Fibroblast of lung (primary cell): ENCODE measurements at regions not wholly inside any gene's neighbourhood (a gene's known extent, or its start where the extent isn't known, plus 50 kb on each side); places are given as distances from the start of the nearest gene placed in this dataset.

ENCODE experiments used
- DNase-seq, 2 donors: peaks; one replicate each; pipeline versions ENCODE4 v3.0.0 to v3.0.0-alpha.2; 2010; ENCODE audit warnings: low read depth in 2 of 2
- H2AFZ ChIP-seq: 2 replicates; pipeline ENCODE4 v1.5.1; 2012; ENCODE audit warnings: low read length, control low read depth, inconsistent platforms
- H3K27ac ChIP-seq: 2 replicates; pipeline ENCODE4 v1.5.1; 2011; ENCODE audit warnings: low read length, control low read depth; ENCODE audit not compliant: insufficient read depth
- H3K27me3 ChIP-seq: 2 replicates; pipeline ENCODE4 v1.5.1; 2011; ENCODE audit warnings: mild to moderate bottlenecking, low read length; ENCODE audit not compliant: control insufficient read depth, insufficient read depth
- H3K36me3 ChIP-seq: 2 replicates; pipeline ENCODE4 v1.5.1; 2011; ENCODE audit warnings: low read length; ENCODE audit not compliant: control insufficient read depth, insufficient read depth
- H3K4me1 ChIP-seq: 2 replicates; pipeline ENCODE4 v1.5.1; 2011; ENCODE audit warnings: low read length; ENCODE audit not compliant: control insufficient read depth, insufficient read depth; ENCODE audit errors: extremely low read depth
- H3K4me2 ChIP-seq: 2 replicates; pipeline ENCODE4 v1.5.1; 2011; ENCODE audit warnings: low read length, control low read depth; ENCODE audit not compliant: insufficient read depth; ENCODE audit errors: extremely low read depth
- H3K4me3 ChIP-seq, 4 experiments: fragments of 200-600 bp in 1 of 4; sonication (generic) in 1 of 4; replicated peaks in 1 of 4; 2 replicates each; pipeline ENCODE4 v1.5.1; 2011 to 2016; ENCODE audit warnings: low read length in 4 of 4, low read depth in 3 of 4, mild to moderate bottlenecking in 3 of 4, control low read depth in 2 of 4, inconsistent platforms in 1 of 4, mixed read lengths in 1 of 4; ENCODE audit not compliant: insufficient read depth in 1 of 4; ENCODE audit errors: control extremely low read depth in 1 of 4
- H3K79me2 ChIP-seq: 2 replicates; pipeline ENCODE4 v1.5.1; 2012; ENCODE audit warnings: mild to moderate bottlenecking, low read length, inconsistent platforms; ENCODE audit not compliant: control insufficient read depth, insufficient read depth
- H3K9ac ChIP-seq: 2 replicates; pipeline ENCODE4 v1.5.1; 2011; ENCODE audit warnings: mild to moderate bottlenecking, low read length, control low read depth; ENCODE audit not compliant: insufficient read depth
- H3K9me3 ChIP-seq: 2 replicates; pipeline ENCODE4 v1.5.1; 2012; ENCODE audit warnings: low read depth, low read length; ENCODE audit not compliant: control insufficient read depth, insufficient read depth
- H4K20me1 ChIP-seq: 2 replicates; pipeline ENCODE4 v1.5.1; 2011; ENCODE audit warnings: low read length; ENCODE audit not compliant: control insufficient read depth, insufficient read depth; ENCODE audit errors: extremely low read depth
- CTCF ChIP-seq, 2 donors: IDR thresholded peaks in 1 of 2; conservative IDR thresholded peaks in 1 of 2; 1 replicate in 1 of 2; 2 replicates in 1 of 2; pipeline ENCODE4 v1.5.1; 2011 to 2012; ENCODE audit warnings: low read length in 2 of 2, control low read depth in 1 of 2, inconsistent platforms in 1 of 2, low read depth in 1 of 2, mild to moderate bottlenecking in 1 of 2
- EZH2 ChIP-seq: IDR thresholded peaks from 2 replicates; pipeline ENCODE4 v1.5.1; 2012; ENCODE audit warnings: low read length, control low read depth, mild to moderate bottlenecking; ENCODE audit errors: missing control alignments

- Histone ChIP-seq H2AFZ (no peak overlapping the region), H3K9ac (no peak overlapping the region), H3K4me3 (no peak overlapping the region), H3K4me1 (no peaks in the 10 kb centered on the region), H3K36me3 (no peaks in the 10 kb centered on the region), H3K27ac (no peak overlapping the region), H4K20me1 (no peaks in the 10 kb centered on the region), H3K4me2 (no peak overlapping the region), H3K79me2 (no peaks in the 10 kb centered on the region), H3K27me3 (no peaks in the 10 kb centered on the region), H3K9me3 (no peaks in the 10 kb centered on the region)
- TF ChIP-seq EZH2: no peak
- TF ChIP-seq CTCF (conservative IDR thresholded peaks at IDR 0.05 in 1 of 2, IDR thresholded peaks at IDR 0.05 in 1 of 2; ENCODE audit: low read depth in 1 of 2, low read length in 2 of 2): no peak
- no peak for DNase-seq
Observed at GRCh38 chr3:110968076-110968475, 103.5 kb upstream of the NECTIN3 start.

GRCh38 chr3:110969229-110970211 lies 102.1 kb upstream of the NECTIN3 start:
- H3K27me3 ChIP-seq: no peaks in the 10 kb centered on the region
- H3K27ac ChIP-seq: no peak overlapping the region
- H3K4me2 ChIP-seq: no peak overlapping the region
- no peak overlapping the region for H3K4me3 ChIP-seq
- no peak overlapping the region for H3K9ac ChIP-seq
- no peaks in the 10 kb centered on the region for H3K9me3 ChIP-seq
- no peaks in the 10 kb centered on the region for H3K79me2 ChIP-seq
- no peaks in the 10 kb centered on the region for H4K20me1 ChIP-seq
- no peaks in the 10 kb centered on the region for H3K36me3 ChIP-seq
- TF ChIP-seq EZH2 (no peak), CTCF (conservative IDR thresholded peaks at IDR 0.05 in 1 of 2, IDR thresholded peaks at IDR 0.05 in 1 of 2; ENCODE audit: low read depth in 1 of 2, low read length in 2 of 2) (no peak)
- no peaks in the 10 kb centered on the region for H3K4me1 ChIP-seq
- DNase-seq: peak in 1 of 2 donors; percentile 3
- H2AFZ ChIP-seq: no peak overlapping the region

GRCh38 chr3:110971010-110971601 lies 100.5 kb upstream of the NECTIN3 start:
- TF ChIP-seq CTCF (conservative IDR thresholded peaks at IDR 0.05 in 1 of 2, IDR thresholded peaks at IDR 0.05 in 1 of 2; ENCODE audit: low read depth in 1 of 2, low read length in 2 of 2): no peak
- TF ChIP-seq EZH2: no peak
- no peak overlapping the region for H2AFZ ChIP-seq
- H3K79me2 ChIP-seq: no peaks in the 10 kb centered on the region
- no peak overlapping the region for H3K4me3 ChIP-seq
- no peak overlapping the region for H3K4me2 ChIP-seq
- H3K9me3 ChIP-seq: no peaks in the 10 kb centered on the region
- no peaks in the 10 kb centered on the region for H3K27me3 ChIP-seq
- no peak overlapping the region for H3K9ac ChIP-seq
- H4K20me1 ChIP-seq: no peaks in the 10 kb centered on the region
- no peaks in the 10 kb centered on the region for H3K36me3 ChIP-seq
- DNase-seq: no peak
- no peak overlapping the region for H3K27ac ChIP-seq
- H3K4me1 ChIP-seq: no peaks in the 10 kb centered on the region
